ENCODE measurements at regions not wholly inside any gene's neighbourhood (a gene's known extent, or its start where the extent isn't known, plus 50 kb on each side); places are given as distances from the start of the nearest gene placed in this dataset.

DNA sequence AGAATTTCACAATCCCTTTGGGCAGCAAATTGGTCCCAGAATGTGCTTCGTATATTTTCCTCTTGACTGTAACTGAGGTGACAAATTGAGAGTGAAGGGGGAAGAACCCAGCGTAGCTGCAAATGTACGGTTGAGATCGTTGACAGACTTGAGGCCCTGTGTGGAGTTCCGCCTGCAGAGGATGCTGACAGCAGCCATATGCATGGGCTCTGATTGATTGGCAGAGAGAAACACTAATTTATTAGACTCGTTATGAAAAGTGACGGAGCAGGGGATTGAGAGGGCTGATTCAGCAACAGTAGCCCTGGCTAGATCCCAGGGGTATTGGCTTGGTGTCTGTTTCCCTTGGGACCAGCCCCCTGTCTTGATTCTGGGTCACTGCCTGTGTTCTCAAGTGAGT is 930.1 kb upstream of the EEF2KMT start:
- no peak for DNase-seq (ENCODE audit: low spot score)
- Mint-ChIP-seq H3K27ac (ENCODE audit: unreplicated experiment) (no peak overlapping the region), H3K4me3 (ENCODE audit: unreplicated experiment) (no peak overlapping the region), H3K36me3 (ENCODE audit: low read depth) (no peaks in the 10 kb centered on the region), H3K9me3 (ENCODE audit: low read depth) (no peaks in the 10 kb centered on the region), H3K27me3 (ENCODE audit: low read depth) (peaks cover 1% of the 10 kb centered on the region), H3K4me1 (ENCODE audit: low read depth) (no peaks in the 10 kb centered on the region)
- TF ChIP-seq, protein P1, sequence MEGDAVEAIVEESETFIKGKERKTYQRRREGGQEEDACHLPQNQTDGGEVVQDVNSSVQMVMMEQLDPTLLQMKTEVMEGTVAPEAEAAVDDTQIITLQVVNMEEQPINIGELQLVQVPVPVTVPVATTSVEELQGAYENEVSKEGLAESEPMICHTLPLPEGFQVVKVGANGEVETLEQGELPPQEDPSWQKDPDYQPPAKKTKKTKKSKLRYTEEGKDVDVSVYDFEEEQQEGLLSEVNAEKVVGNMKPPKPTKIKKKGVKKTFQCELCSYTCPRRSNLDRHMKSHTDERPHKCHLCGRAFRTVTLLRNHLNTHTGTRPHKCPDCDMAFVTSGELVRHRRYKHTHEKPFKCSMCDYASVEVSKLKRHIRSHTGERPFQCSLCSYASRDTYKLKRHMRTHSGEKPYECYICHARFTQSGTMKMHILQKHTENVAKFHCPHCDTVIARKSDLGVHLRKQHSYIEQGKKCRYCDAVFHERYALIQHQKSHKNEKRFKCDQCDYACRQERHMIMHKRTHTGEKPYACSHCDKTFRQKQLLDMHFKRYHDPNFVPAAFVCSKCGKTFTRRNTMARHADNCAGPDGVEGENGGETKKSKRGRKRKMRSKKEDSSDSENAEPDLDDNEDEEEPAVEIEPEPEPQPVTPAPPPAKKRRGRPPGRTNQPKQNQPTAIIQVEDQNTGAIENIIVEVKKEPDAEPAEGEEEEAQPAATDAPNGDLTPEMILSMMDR (IDR thresholded peaks at IDR 0.05), result no peak

GRCh38 chr16:6023449-6023848 is 925.9 kb upstream of the EEF2KMT start:
- Mint-ChIP-seq H3K4me3 (ENCODE audit: unreplicated experiment) (no peak overlapping the region), H3K27ac (ENCODE audit: unreplicated experiment) (no peak overlapping the region), H3K27me3 (ENCODE audit: low read depth) (peaks cover 17% of the 10 kb centered on the region), H3K9me3 (ENCODE audit: low read depth) (no peaks in the 10 kb centered on the region), H3K36me3 (ENCODE audit: low read depth) (no peaks in the 10 kb centered on the region), H3K4me1 (ENCODE audit: low read depth) (peaks cover 2% of the 10 kb centered on the region)
- TF ChIP-seq, protein P1 (IDR thresholded peaks at IDR 0.05), result no peak
- DNase-seq (ENCODE audit: low spot score), result no peak

DNA sequence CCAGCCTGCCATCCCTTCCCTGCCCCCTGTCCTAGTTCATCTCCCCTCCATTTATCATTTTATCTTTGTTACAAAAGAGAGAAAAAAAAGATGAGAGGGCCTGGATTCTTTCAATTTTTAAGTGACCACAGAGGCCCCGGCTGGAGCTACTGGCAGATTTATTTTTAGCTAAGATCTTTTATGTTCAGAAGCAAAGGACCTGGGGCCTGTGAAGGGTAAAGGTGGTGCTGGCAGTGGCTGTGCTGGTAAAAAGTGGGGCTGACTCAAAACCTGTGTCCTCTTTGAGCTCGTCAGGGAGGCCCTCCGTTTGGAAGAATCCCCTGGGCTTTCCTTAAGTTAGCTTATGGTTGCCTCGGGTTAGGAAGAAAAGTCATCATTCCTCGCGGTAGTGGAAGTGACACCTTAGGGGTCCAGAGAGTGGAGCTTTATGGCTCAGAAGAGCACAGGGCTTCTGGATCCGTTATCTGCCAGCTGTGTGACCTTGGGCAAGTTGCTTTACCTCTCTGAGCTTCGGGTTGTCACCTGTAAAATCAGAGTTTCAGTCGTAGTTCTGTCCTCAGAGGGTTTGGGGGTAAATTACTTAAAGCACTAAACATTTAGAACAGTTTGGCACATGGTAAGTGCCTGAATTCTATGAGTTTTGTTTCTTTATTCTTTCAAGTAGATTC is 923.8 kb upstream of the EEF2KMT start:
- Mint-ChIP-seq H3K27ac (ENCODE audit: unreplicated experiment) (peak overlapping the region; percentile 41), H3K27me3 (ENCODE audit: low read depth) (peaks cover 27% of the 10 kb centered on the region), H3K4me1 (ENCODE audit: low read depth) (peaks cover 2% of the 10 kb centered on the region), H3K36me3 (ENCODE audit: low read depth) (no peaks in the 10 kb centered on the region), H3K9me3 (ENCODE audit: low read depth) (no peaks in the 10 kb centered on the region), H3K4me3 (ENCODE audit: unreplicated experiment) (no peak overlapping the region)
- no peak for DNase-seq (ENCODE audit: low spot score)
- TF ChIP-seq, protein P1 (IDR thresholded peaks at IDR 0.05), result no peak

GRCh38 chr16:6020162-6020985 is 922.8 kb upstream of the EEF2KMT start:
- Mint-ChIP-seq H3K4me1 (ENCODE audit: low read depth) (peaks cover 2% of the 10 kb centered on the region), H3K4me3 (ENCODE audit: unreplicated experiment) (no peak overlapping the region), H3K27ac (ENCODE audit: unreplicated experiment) (no peak overlapping the region), H3K9me3 (ENCODE audit: low read depth) (peaks cover 8% of the 10 kb centered on the region), H3K27me3 (ENCODE audit: low read depth) (peaks cover 27% of the 10 kb centered on the region), H3K36me3 (ENCODE audit: low read depth) (no peaks in the 10 kb centered on the region)
- TF ChIP-seq, protein P1 (IDR thresholded peaks at IDR 0.05), result no peak
- no peak for DNase-seq (ENCODE audit: low spot score)

- TF ChIP-seq, protein P1 (IDR thresholded peaks at IDR 0.05), result no peak
- H3K4me1 Mint-ChIP-seq (ENCODE audit: low read depth), result peaks cover 2% of the 10 kb centered on the region
- no peak overlapping the region for H3K27ac Mint-ChIP-seq (ENCODE audit: unreplicated experiment)
- no peak for DNase-seq (ENCODE audit: low spot score)
- peaks cover 10% of the 10 kb centered on the region for H3K9me3 Mint-ChIP-seq (ENCODE audit: low read depth)
- peaks cover 27% of the 10 kb centered on the region for H3K27me3 Mint-ChIP-seq (ENCODE audit: low read depth)
- H3K36me3 Mint-ChIP-seq (ENCODE audit: low read depth), result no peaks in the 10 kb centered on the region
- no peak overlapping the region for H3K4me3 Mint-ChIP-seq (ENCODE audit: unreplicated experiment)
Measured at GRCh38 chr16:6019490-6019991, 921.9 kb upstream of the EEF2KMT start.

All from chondrocyte (in vitro differentiated cells).